Muscle layer of duodenum (tissue), 2 donors: ENCODE measurements at regions not wholly inside any gene's neighbourhood (a gene's known extent, or its start where the extent isn't known, plus 50 kb on each side); places are given as distances from the start of the nearest gene placed in this dataset.

Experiments used
- H3K27ac ChIP-seq: one replicate; pipeline ENCODE4 v1.7.0; 2013; ENCODE audit warnings: mild to moderate bottlenecking, low read length
- H3K27me3 ChIP-seq: one replicate; pipeline ENCODE4 v1.7.0; 2013; ENCODE audit warnings: low read depth, mild to moderate bottlenecking, control low read depth, low read length
- H3K36me3 ChIP-seq, 2 donors: one replicate each; pipeline ENCODE4 v1.7.0; 2013; ENCODE audit warnings: low read length in 2 of 2, control low read depth in 1 of 2, mild to moderate bottlenecking in 1 of 2; ENCODE audit not compliant: insufficient read depth in 2 of 2, control insufficient read depth in 1 of 2
- H3K4me1 ChIP-seq, 2 donors: one replicate each; pipeline ENCODE4 v1.7.0; 2013; ENCODE audit warnings: low read length in 2 of 2, mild to moderate bottlenecking in 2 of 2, control low read depth in 1 of 2, moderate library complexity in 1 of 2; ENCODE audit not compliant: insufficient read depth in 2 of 2, control insufficient read depth in 1 of 2
- H3K4me3 ChIP-seq, 2 donors: one replicate each; pipeline ENCODE4 v1.7.0; 2013; ENCODE audit warnings: low read length in 2 of 2, low read depth in 1 of 2, mild to moderate bottlenecking in 1 of 2
- H3K9me3 ChIP-seq, 2 donors: one replicate each; pipeline ENCODE4 v1.7.0; 2013; ENCODE audit warnings: low read length in 2 of 2, control low read depth in 1 of 2, mild to moderate bottlenecking in 1 of 2; ENCODE audit not compliant: control insufficient read depth in 1 of 2
- donor health status: healthy.

GRCh38 chr3:193872265-193872753, 263.6 kb upstream of the HES1 start:
- Histone ChIP-seq H3K9me3 (no peaks in the 10 kb centered on the region), H3K27ac (no peak overlapping the region), H3K4me1 (peaks cover 0 to 10% of the 10 kb centered on the region in 2 donors), H3K4me3 (no peak overlapping the region), H3K36me3 (no peaks in the 10 kb centered on the region), H3K27me3 (peaks cover 5% of the 10 kb centered on the region)

GRCh38 chr3:193873426-193874201, 262.3 kb upstream of the HES1 start:
- Histone ChIP-seq H3K27ac (no peak overlapping the region), H3K27me3 (peaks cover 5% of the 10 kb centered on the region), H3K4me1 (peaks cover 0 to 10% of the 10 kb centered on the region in 2 donors), H3K4me3 (no peak overlapping the region), H3K36me3 (no peaks in the 10 kb centered on the region), H3K9me3 (no peaks in the 10 kb centered on the region)

- Histone ChIP-seq H3K9me3 (no peaks in the 10 kb centered on the region), H3K4me1 (peaks cover 0 to 7% of the 10 kb centered on the region in 2 donors), H3K36me3 (no peaks in the 10 kb centered on the region), H3K27ac (no peak overlapping the region), H3K27me3 (peaks cover 5% of the 10 kb centered on the region), H3K4me3 (no peak overlapping the region)
These were observed 261.4 kb upstream of the HES1 start for GRCh38 chr3:193874512-193874911.

GRCh38 chr3:193874997-193875593, 260.9 kb upstream of the HES1 start:
- no peaks in the 10 kb centered on the region for H3K9me3 ChIP-seq
- no peak overlapping the region for H3K4me3 ChIP-seq
- H3K27ac ChIP-seq: no peak overlapping the region
- H3K4me1 ChIP-seq: peaks cover 0 to under 1% of the 10 kb centered on the region in 2 donors
- peaks cover 3% of the 10 kb centered on the region for H3K27me3 ChIP-seq
- no peaks in the 10 kb centered on the region for H3K36me3 ChIP-seq

GRCh38 chr3:193875601-193876321, 260.2 kb upstream of the HES1 start:
- no peak overlapping the region for H3K4me3 ChIP-seq
- H3K4me1 ChIP-seq: no peaks in the 10 kb centered on the region
- H3K27ac ChIP-seq: no peak overlapping the region

GRCh38 chr3:193879099-193879863, 256.7 kb upstream of the HES1 start:
- H3K27me3 ChIP-seq: no peaks in the 10 kb centered on the region
- no peaks in the 10 kb centered on the region for H3K9me3 ChIP-seq
- no peak overlapping the region for H3K27ac ChIP-seq
- no peak overlapping the region for H3K4me3 ChIP-seq
- no peaks in the 10 kb centered on the region for H3K4me1 ChIP-seq
- H3K36me3 ChIP-seq: no peaks in the 10 kb centered on the region

More at GRCh38 chr3:193875601-193876321, 260.2 kb upstream of the HES1 start:
- H3K36me3 ChIP-seq: no peaks in the 10 kb centered on the region
- no peaks in the 10 kb centered on the region for H3K9me3 ChIP-seq
- no peaks in the 10 kb centered on the region for H3K27me3 ChIP-seq

GRCh38 chr3:193879864-193880242, 256.1 kb upstream of the HES1 start:
- no peak overlapping the region for H3K4me3 ChIP-seq
- no peaks in the 10 kb centered on the region for H3K9me3 ChIP-seq
- H3K4me1 ChIP-seq: no peaks in the 10 kb centered on the region
- H3K27me3 ChIP-seq: no peaks in the 10 kb centered on the region
- no peaks in the 10 kb centered on the region for H3K36me3 ChIP-seq
- no peak overlapping the region for H3K27ac ChIP-seq

- H3K4me3 ChIP-seq: no peak overlapping the region
- no peaks in the 10 kb centered on the region for H3K4me1 ChIP-seq
- peaks cover 0 to 4% of the 10 kb centered on the region in 2 donors for H3K9me3 ChIP-seq
- no peaks in the 10 kb centered on the region for H3K36me3 ChIP-seq
- H3K27me3 ChIP-seq: no peaks in the 10 kb centered on the region
- no peak overlapping the region for H3K27ac ChIP-seq
These were observed 253.9 kb upstream of the HES1 start for GRCh38 chr3:193882091-193882490.

- Histone ChIP-seq H3K27ac (no peak overlapping the region), H3K4me1 (no peaks in the 10 kb centered on the region), H3K36me3 (no peaks in the 10 kb centered on the region), H3K27me3 (no peaks in the 10 kb centered on the region), H3K9me3 (peaks cover 0 to 4% of the 10 kb centered on the region in 2 donors), H3K4me3 (no peak overlapping the region)
These were observed 252.4 kb upstream of the HES1 start for GRCh38 chr3:193883551-193883950.

- Histone ChIP-seq H3K27me3 (no peaks in the 10 kb centered on the region), H3K4me3 (no peak overlapping the region), H3K4me1 (no peaks in the 10 kb centered on the region), H3K9me3 (peaks cover 0 to 4% of the 10 kb centered on the region in 2 donors), H3K36me3 (no peaks in the 10 kb centered on the region), H3K27ac (no peak overlapping the region)
These were observed 251.9 kb upstream of the HES1 start for GRCh38 chr3:193884027-193884426.

GRCh38 chr3:193884652-193885051, 251.3 kb upstream of the HES1 start:
- no peaks in the 10 kb centered on the region for H3K27me3 ChIP-seq
- H3K36me3 ChIP-seq: no peaks in the 10 kb centered on the region
- no peaks in the 10 kb centered on the region for H3K4me1 ChIP-seq
- no peak overlapping the region for H3K27ac ChIP-seq
- peaks cover 0 to 4% of the 10 kb centered on the region in 2 donors for H3K9me3 ChIP-seq
- H3K4me3 ChIP-seq: no peak overlapping the region
